Activated naive CD8-positive, alpha-beta T cell treated with anti-CD3 and anti-CD28 coated beads, Interleukin-2, amount 50 U/mL, for 24 hours (primary cell): ENCODE measurements at regions not wholly inside any gene's neighbourhood (a gene's known extent, or its start where the extent isn't known, plus 50 kb on each side); places are given as distances from the start of the nearest gene placed in this dataset.
"Not testable (repeated sequence)": the region's sequence is repeated elsewhere in the genome, so short reads cannot be mapped to it uniquely, and the experiment has no call there.

Experiments used
- ATAC-seq: fragments of 150-1000 bp; cut with Tn5 transposase; one replicate; pipeline ENCODE4 v1.10.0; 2021
- DNase-seq: peaks from one replicate; pipeline ENCODE4 v3.0.0; 2021
- H3K27ac Mint-ChIP-seq: one replicate; pipeline ENCODE4 v1.8.0; 2021; ENCODE audit warnings: mild to moderate bottlenecking, mixed read lengths
- H3K27me3 Mint-ChIP-seq: one replicate; pipeline ENCODE4 v1.8.0; 2021; ENCODE audit warnings: mixed read lengths
- H3K36me3 Mint-ChIP-seq: one replicate; pipeline ENCODE4 v1.8.0; 2021; ENCODE audit warnings: low read depth, mixed read lengths
- H3K4me1 Mint-ChIP-seq: one replicate; pipeline ENCODE4 v1.8.0; 2021; ENCODE audit warnings: mixed read lengths
- H3K4me3 Mint-ChIP-seq: one replicate; pipeline ENCODE4 v1.8.0; 2021; ENCODE audit warnings: mild to moderate bottlenecking, moderate library complexity, mixed read lengths
- H3K9me3 Mint-ChIP-seq: one replicate; pipeline ENCODE4 v1.8.0; 2021; ENCODE audit warnings: mixed read lengths

DNA sequence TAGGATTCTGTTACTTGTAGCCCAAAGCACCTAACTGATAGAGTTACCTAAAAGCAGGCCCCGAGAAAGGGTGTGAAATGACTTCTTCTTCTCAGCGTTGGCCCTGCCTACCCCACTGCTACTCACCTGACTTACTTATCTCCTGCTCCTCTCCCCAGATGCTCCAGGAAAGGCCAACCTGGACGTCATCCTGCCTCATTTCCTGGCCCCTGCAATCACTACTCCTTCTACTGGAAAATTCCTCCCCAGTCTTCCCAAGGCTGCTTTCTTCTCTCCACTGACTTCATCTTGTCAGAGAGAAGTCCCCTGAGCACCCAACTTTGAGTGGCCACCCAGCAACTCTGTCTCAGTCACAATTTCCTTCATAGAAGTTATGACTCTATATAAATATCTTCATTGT, 63.4 kb upstream of the KLF7 start:
- peaks cover 53% of the 10 kb centered on the region for H3K4me1 Mint-ChIP-seq
- H3K9me3 Mint-ChIP-seq, result no peaks in the 10 kb centered on the region
- H3K27ac Mint-ChIP-seq, result no peak overlapping the region
- H3K4me3 Mint-ChIP-seq, result no peak overlapping the region
- H3K36me3 Mint-ChIP-seq, result no peaks in the 10 kb centered on the region
- H3K27me3 Mint-ChIP-seq, result no peaks in the 10 kb centered on the region
- ATAC-seq, result no peak
- DNase-seq, result no peak

- peaks cover 45% of the 10 kb centered on the region for H3K4me1 Mint-ChIP-seq
- H3K9me3 Mint-ChIP-seq, result no peaks in the 10 kb centered on the region
- ATAC-seq, result no peak
- peak overlapping the region; percentile 68 for H3K27ac Mint-ChIP-seq
- no peak overlapping the region for H3K4me3 Mint-ChIP-seq
- no peak for DNase-seq
- H3K27me3 Mint-ChIP-seq, result no peaks in the 10 kb centered on the region
- no peaks in the 10 kb centered on the region for H3K36me3 Mint-ChIP-seq
These were observed 64.7 kb upstream of the KLF7 start for GRCh38 chr2:207230261-207231105.

GRCh38 chr2:207231106-207231865, 65.5 kb upstream of the KLF7 start:
- peak; percentile 65 for ATAC-seq
- Mint-ChIP-seq H3K4me3 (no peak overlapping the region), H3K27me3 (no peaks in the 10 kb centered on the region), H3K27ac (peak overlapping the region; percentile 68), H3K36me3 (no peaks in the 10 kb centered on the region), H3K4me1 (peaks cover 45% of the 10 kb centered on the region), H3K9me3 (no peaks in the 10 kb centered on the region)
- DNase-seq, result no peak

DNA sequence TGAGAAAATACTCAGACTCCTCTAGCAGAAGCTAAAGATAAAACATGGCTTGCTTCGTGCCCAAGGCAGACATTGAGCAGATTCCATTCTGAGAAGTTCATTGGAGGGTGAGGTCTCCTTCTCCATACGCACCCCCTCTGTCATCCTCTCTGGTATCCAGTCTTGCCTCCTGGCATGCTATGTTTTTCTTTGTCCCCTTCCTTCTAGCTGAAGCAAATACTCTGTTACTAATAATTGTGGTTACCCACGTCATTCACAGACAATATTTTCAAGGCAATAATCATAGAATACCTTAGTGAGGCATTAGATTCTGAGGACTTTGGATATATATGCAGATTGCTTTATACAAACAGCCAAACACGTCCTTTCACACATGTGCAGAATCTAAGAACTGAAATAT, 66.2 kb upstream of the KLF7 start:
- DNase-seq (no peak), ATAC-seq (no peak)
- no peak overlapping the region for H3K27ac Mint-ChIP-seq
- H3K36me3 Mint-ChIP-seq, result no peaks in the 10 kb centered on the region
- no peaks in the 10 kb centered on the region for H3K9me3 Mint-ChIP-seq
- H3K4me3 Mint-ChIP-seq, result no peak overlapping the region
- no peaks in the 10 kb centered on the region for H3K27me3 Mint-ChIP-seq
- peaks cover 39% of the 10 kb centered on the region for H3K4me1 Mint-ChIP-seq

DNA sequence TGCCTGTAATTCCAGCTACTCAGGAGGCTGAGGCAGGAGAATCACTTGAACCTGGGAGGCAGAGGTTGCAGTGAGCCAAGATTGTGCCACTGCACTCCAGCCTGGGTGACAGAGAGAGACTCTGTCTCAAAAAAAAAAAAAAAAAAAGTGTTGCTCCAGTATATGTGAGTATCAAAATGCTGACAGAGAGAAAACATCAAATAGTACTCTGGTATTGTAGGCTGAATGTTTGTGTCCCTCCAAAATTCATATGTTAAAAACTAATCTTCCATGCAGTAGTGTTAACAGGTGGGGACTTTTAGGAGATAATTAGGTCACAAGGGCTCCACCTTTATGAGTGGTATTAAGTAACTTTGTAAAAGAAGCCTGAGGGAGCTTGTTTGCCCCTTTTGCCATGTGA, 67.4 kb upstream of the KLF7 start:
- H3K4me3 Mint-ChIP-seq, H3K27ac Mint-ChIP-seq, H3K36me3 Mint-ChIP-seq, ATAC-seq, H3K27me3 Mint-ChIP-seq, H3K9me3 Mint-ChIP-seq, DNase-seq: not testable (repeated sequence)
- H3K4me1 Mint-ChIP-seq, result peaks cover 37% of the 10 kb centered on the region

GRCh38 chr2:207233731-207234130, 68.0 kb upstream of the KLF7 start:
- DNase-seq (no peak), ATAC-seq (no peak)
- Mint-ChIP-seq H3K36me3 (no peaks in the 10 kb centered on the region), H3K4me3 (no peak overlapping the region), H3K9me3 (no peaks in the 10 kb centered on the region), H3K4me1 (peaks cover 37% of the 10 kb centered on the region), H3K27ac (no peak overlapping the region), H3K27me3 (no peaks in the 10 kb centered on the region)

GRCh38 chr2:207235621-207236020, 69.9 kb upstream of the KLF7 start:
- no peak for DNase-seq
- peaks cover 29% of the 10 kb centered on the region for H3K4me1 Mint-ChIP-seq
- H3K27me3 Mint-ChIP-seq, result no peaks in the 10 kb centered on the region
- H3K27ac Mint-ChIP-seq, result no peak overlapping the region
- ATAC-seq, result no peak
- no peaks in the 10 kb centered on the region for H3K9me3 Mint-ChIP-seq
- no peak overlapping the region for H3K4me3 Mint-ChIP-seq
- no peaks in the 10 kb centered on the region for H3K36me3 Mint-ChIP-seq

DNA sequence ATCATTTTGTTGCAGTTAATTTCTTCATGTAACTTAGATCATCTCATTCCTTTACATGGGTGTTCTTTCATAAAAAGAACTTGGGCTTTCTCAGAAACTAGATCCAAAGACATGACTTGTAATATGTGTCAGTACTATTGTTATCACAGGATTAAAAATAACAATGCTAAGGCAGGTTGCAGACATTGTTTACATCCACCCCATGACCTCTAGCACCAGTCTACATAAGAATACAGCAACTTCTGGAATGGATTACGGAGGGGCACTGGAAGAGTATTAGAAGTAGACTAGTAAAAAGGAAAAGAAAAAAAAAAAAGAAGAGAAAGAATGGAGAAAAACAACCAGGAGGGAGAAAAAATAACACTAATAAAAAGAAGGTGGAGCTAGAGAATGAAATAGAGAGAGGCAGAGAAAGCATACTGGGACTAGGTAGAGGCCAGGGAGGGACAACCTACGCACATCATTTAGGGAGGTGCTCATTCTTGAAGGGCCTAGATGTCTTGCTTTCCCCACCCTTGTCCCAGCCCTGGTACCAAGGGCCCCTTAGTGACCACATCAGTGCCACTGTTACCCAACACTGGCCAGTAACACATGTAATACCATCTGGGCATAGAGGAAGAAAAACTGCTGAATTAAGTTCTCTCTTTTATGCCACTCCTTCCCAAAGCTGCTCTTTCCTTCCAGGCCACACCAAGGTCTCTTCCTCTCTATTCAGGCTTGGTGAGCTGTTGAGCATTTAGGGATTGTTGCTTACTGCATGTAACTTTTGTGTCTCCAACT, 70.6 kb upstream of the KLF7 start:
- no peaks in the 10 kb centered on the region for H3K36me3 Mint-ChIP-seq
- H3K27ac Mint-ChIP-seq, result no peak overlapping the region
- H3K27me3 Mint-ChIP-seq, result no peaks in the 10 kb centered on the region
- H3K9me3 Mint-ChIP-seq, result no peaks in the 10 kb centered on the region
- H3K4me3 Mint-ChIP-seq, result no peak overlapping the region
- H3K4me1 Mint-ChIP-seq, result peaks cover 22% of the 10 kb centered on the region
- DNase-seq, result no peak
- no peak for ATAC-seq

DNA sequence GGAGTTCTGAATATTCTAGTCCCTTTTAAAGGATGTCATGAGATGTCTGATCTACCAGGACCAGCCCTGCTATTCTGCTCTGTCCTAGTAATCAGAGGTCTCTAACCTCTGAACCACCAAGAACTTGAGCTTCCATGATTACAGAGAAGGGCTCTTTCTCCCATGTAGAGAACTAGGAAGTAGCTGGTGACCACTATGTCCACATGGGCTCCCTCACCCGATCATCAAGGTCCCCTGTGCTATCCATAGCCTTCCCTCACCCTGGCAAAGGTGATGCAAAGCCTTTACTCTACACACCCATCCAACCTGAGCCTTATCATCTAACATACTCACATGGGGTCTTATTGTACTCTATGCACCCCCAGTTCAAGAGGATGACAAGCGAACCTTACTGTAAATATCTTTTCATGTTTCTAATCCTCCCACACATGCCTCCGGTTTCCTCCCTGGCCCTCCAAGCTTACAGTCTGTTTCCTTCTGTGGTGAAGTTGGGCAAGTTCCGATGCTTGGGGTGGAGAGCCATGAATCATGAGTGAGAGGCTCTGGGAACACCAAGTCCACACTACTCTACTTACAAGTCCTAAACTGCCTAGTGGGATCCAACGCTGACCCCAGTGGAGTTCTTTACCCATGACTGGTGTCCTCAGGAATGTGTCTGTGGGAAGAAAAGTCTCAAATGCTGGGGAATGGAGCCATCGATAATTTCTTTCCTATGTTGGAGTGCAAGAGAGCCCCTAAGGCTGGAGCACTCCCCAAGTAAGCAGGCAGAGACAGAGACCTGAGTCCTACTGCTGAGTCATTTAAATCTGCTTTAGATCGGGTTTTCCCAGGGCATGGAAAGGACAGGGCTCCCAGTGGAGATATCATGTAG, 73.3 kb upstream of the KLF7 start:
- Mint-ChIP-seq H3K9me3 (no peaks in the 10 kb centered on the region), H3K27ac (no peak overlapping the region), H3K4me1 (peaks cover 22% of the 10 kb centered on the region), H3K4me3 (peak overlapping the region; percentile 30), H3K27me3 (no peaks in the 10 kb centered on the region), H3K36me3 (no peaks in the 10 kb centered on the region)
- DNase-seq (peak; percentile 47), ATAC-seq (peak; percentile 56)

- ATAC-seq (no peak), DNase-seq (no peak)
- peak overlapping the region; percentile 30 for H3K4me3 Mint-ChIP-seq
- no peaks in the 10 kb centered on the region for H3K36me3 Mint-ChIP-seq
- H3K4me1 Mint-ChIP-seq, result peaks cover 22% of the 10 kb centered on the region
- H3K27ac Mint-ChIP-seq, result no peak overlapping the region
- H3K9me3 Mint-ChIP-seq, result no peaks in the 10 kb centered on the region
- no peaks in the 10 kb centered on the region for H3K27me3 Mint-ChIP-seq
These were observed 74.2 kb upstream of the KLF7 start for GRCh38 chr2:207239754-207240494.

DNA sequence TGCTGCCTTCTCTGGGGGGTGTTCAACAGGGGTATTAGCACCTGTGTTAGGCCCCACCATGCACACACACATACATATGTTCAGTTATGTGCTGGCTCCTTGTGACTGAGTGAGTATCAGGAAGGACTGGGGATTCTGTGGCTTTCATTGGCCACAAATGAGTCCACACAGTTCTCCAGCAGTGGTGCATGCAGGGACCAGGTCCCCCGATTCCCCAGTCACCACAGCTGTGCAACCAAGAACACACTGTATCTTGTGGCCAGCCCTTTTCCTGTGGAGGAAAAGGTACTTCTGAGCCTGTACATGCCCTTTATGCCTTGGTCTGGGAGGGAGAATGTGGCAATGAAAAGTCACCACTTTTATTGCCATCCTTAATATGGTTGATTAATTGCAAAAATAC, 74.9 kb upstream of the KLF7 start:
- peaks cover 15% of the 10 kb centered on the region for H3K4me1 Mint-ChIP-seq
- no peaks in the 10 kb centered on the region for H3K9me3 Mint-ChIP-seq
- ATAC-seq, result peak; percentile 38
- H3K27ac Mint-ChIP-seq, result no peak overlapping the region
- peak; percentile 37 for DNase-seq
- H3K36me3 Mint-ChIP-seq, result no peaks in the 10 kb centered on the region
- H3K4me3 Mint-ChIP-seq, result no peak overlapping the region
- H3K27me3 Mint-ChIP-seq, result no peaks in the 10 kb centered on the region

DNA sequence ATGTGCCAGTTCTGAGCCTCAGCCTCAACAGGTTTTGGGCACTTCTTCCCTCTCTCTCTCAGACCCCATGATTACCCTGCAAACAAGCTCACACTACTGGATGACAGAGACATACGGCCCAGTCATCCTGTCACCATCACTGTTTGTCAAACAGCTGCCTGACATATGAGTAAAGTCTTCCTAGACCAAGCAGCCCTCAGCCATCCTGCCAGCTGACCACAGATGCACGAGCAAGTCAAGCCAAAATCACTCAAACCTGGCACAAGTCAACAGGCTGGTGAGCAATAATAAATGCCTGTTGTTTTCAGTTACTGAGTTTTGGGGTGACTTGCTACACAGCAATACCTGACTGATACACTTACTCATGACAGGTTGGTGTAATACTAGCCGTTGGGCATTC, 75.5 kb upstream of the KLF7 start:
- Mint-ChIP-seq H3K27me3 (no peaks in the 10 kb centered on the region), H3K36me3 (no peaks in the 10 kb centered on the region), H3K9me3 (no peaks in the 10 kb centered on the region), H3K4me3 (no peak overlapping the region), H3K4me1 (peaks cover 9% of the 10 kb centered on the region), H3K27ac (no peak overlapping the region)
- DNase-seq (peak; percentile 59), ATAC-seq (peak; percentile 87)

DNA sequence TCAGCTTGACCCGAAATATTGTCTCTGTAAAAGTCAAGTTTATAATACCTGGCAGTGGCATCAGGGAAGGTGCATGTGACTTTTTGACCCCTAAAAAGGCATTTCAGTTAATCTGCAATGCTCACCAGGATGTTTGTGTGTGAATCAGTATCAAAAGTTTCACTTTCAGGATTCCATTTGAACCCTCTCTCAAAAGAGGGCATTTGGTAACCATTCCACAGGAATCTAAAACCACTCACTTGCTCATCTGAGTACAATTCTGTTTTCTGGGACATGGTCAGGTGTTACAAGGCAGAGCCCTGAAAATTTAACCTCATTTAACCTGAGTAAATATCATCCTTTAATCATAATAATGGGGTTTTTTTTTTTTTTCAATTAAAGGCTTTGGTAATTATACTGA, 77.9 kb upstream of the KLF7 start:
- Mint-ChIP-seq H3K27me3 (no peaks in the 10 kb centered on the region), H3K4me1 (peaks cover 8% of the 10 kb centered on the region), H3K4me3 (no peak overlapping the region), H3K27ac (no peak overlapping the region), H3K9me3 (no peaks in the 10 kb centered on the region), H3K36me3 (no peaks in the 10 kb centered on the region)
- DNase-seq (no peak), ATAC-seq (no peak)
